ENCODE measurements at regions not wholly inside any gene's neighbourhood (a gene's known extent, or its start where the extent isn't known, plus 50 kb on each side); places are given as distances from the start of the nearest gene placed in this dataset.

- Histone ChIP-seq H3K36me3 (ENCODE audit: control insufficient read depth, insufficient read depth, low read length) (no peaks in the 10 kb centered on the region), H3K27me3 (ENCODE audit: control insufficient read depth, insufficient read depth, low read length) (no peaks in the 10 kb centered on the region), H3K4me3 (ENCODE audit: low read depth, low read length) (no peak overlapping the region)
- POLR2A ChIA-PET = no interaction called here
- DNase-seq (ENCODE audit: low read depth) = no peak
- CTCF ChIA-PET = no interaction called here
- no peak for TF ChIP-seq CTCF (IDR thresholded peaks at IDR 0.05; ENCODE audit: insufficient read depth, low read depth, low read length)
These were observed 190.6 kb downstream of the MID1IP1 start for GRCh38 chrX:38991656-38992440.

DNA sequence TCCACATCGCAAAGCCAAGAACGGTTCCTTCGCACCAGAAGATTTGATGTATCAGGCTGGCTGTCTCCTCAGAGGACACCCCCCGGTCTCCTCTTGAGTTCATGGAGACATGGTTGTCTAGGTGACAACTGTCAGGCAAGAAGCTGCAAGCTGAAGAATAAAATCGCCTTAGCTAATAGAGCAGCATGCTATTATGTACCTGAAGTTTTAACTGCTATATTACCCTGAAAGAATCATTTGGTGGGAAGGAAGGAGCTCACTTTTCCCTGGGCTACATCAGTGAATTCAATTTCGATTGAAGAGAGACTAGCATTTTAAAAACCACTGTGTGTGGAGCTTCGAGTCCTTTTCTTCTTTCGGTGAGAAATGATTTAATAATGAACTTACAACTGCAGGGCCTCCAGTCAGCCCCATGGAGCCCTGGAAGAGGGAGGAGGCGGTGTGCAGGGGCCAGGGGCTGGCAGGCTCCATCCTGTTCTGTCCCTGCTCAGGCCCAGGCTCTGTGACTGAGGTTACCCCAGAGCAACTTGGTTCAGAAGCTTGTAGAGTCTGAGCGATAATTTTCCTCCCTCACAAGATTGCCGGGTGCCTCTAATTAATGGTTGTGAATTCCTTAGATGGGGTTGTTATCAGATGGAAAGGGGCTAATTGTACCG, 191.3 kb downstream of the MID1IP1 start:
- no peak overlapping the region for H3K4me3 ChIP-seq (ENCODE audit: low read depth, low read length)
- no peak for TF ChIP-seq CTCF (IDR thresholded peaks at IDR 0.05; ENCODE audit: insufficient read depth, low read depth, low read length)
- ChIA-PET POLR2A (no interaction called here), CTCF (no interaction called here)
- no peaks in the 10 kb centered on the region for H3K27me3 ChIP-seq (ENCODE audit: control insufficient read depth, insufficient read depth, low read length)
- no peaks in the 10 kb centered on the region for H3K36me3 ChIP-seq (ENCODE audit: control insufficient read depth, insufficient read depth, low read length)
- DNase-seq (ENCODE audit: low read depth) = no peak

DNA sequence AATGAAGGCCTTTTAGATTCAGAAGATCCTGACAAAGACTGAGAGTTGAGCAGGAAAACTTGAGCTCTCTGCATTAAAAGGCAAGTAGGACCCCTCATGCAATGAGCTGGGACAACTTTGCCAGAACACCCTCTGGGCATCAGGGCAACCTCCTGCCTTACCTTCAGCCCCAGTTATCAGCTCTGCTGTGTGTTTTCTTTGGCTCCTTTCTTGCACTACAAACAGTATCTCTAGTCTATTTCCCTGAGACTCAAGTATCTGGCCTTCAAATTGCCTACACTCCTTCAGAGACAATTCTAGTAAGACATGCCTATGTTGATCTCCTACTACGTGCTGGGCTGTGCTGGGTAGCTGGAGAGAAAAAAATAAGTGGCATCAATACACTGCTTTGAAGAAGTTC, 192.2 kb downstream of the MID1IP1 start:
- CTCF ChIA-PET = no interaction called here
- no peaks in the 10 kb centered on the region for H3K36me3 ChIP-seq (ENCODE audit: control insufficient read depth, insufficient read depth, low read length)

DNA sequence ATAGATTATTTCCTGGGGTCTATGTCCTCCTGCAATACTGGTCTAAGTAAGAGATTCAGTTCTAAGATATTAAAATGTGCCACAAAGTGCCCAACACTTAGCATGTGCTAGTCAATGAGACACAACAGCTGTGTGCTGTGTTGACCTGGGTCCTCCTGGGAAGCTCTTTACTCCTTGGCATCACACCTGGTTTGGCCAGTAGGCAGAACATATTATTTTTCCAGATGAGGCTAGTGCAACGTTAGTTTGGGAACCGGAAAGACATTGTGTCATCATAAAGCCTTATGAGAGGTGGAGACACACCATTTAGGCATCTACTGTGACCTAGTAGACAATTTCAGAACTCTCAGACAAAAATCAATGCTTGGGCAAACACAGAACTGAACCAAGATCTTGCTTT, 197.8 kb downstream of the MID1IP1 start:
- CTCF ChIA-PET = no interaction called here
- no peaks in the 10 kb centered on the region for H3K36me3 ChIP-seq (ENCODE audit: control insufficient read depth, insufficient read depth, low read length)

More for the DNA sequence above, 192.2 kb downstream of the MID1IP1 start:
- no peak for TF ChIP-seq CTCF (IDR thresholded peaks at IDR 0.05; ENCODE audit: insufficient read depth, low read depth, low read length)
- Histone ChIP-seq H3K4me3 (ENCODE audit: low read depth, low read length) (no peak overlapping the region), H3K27me3 (ENCODE audit: control insufficient read depth, insufficient read depth, low read length) (no peaks in the 10 kb centered on the region)
- POLR2A ChIA-PET = no interaction called here
- no peak for DNase-seq (ENCODE audit: low read depth)

More for the DNA sequence above, 197.8 kb downstream of the MID1IP1 start:
- Histone ChIP-seq H3K27me3 (ENCODE audit: control insufficient read depth, insufficient read depth, low read length) (no peaks in the 10 kb centered on the region), H3K4me3 (ENCODE audit: low read depth, low read length) (no peak overlapping the region)
- POLR2A ChIA-PET = no interaction called here
- DNase-seq (ENCODE audit: low read depth) = no peak
- no peak for TF ChIP-seq CTCF (IDR thresholded peaks at IDR 0.05; ENCODE audit: insufficient read depth, low read depth, low read length)

All from BJ (cell line).